B cell (primary cell): ENCODE measurements at regions not wholly inside any gene's neighbourhood (a gene's known extent, or its start where the extent isn't known, plus 50 kb on each side); places are given as distances from the start of the nearest gene placed in this dataset.
A peak's percentile ranks its signal among the peaks of the same experiment; 100 is the strongest.

Experiments
- ATAC-seq: fragments of 200-7000 bp; cut with Tn5 transposase; one replicate; pipeline ENCODE4 v1.10.0; 2021; ENCODE audit warnings: low read depth, mild to moderate bottlenecking, moderate number of reproducible peaks, moderate library complexity
- CTCF ChIA-PET: fragments of 350-600 bp; sonication (Branson Sonifier 250); formaldehyde crosslinking; loops from one replicate; lab custom pipeline; 2021; ENCODE audit warnings: antibody characterized with exemption, inconsistent platforms; lab: Charles Lee
- POLR2A ChIA-PET: fragments of 350-600 bp; sonication (Branson Sonifier 250); formaldehyde crosslinking; loops from one replicate; lab custom pipeline; 2021; ENCODE audit warnings: antibody characterized with exemption; lab: Charles Lee
- DNase-seq: peaks from one replicate; pipeline ENCODE4 v3.0.0; 2013
- H2AFZ ChIP-seq: 2 replicates; pipeline ENCODE4 v1.6.1; 2012; ENCODE audit warnings: mild to moderate bottlenecking, low read depth, low read length; ENCODE audit not compliant: insufficient read depth, poor library complexity, severe bottlenecking
- H3K27ac ChIP-seq, 2 donors: 1 replicate in 1 of 2; 2 replicates in 1 of 2; pipeline ENCODE4 v1.5.1; 2012 to 2013; ENCODE audit warnings: low read length in 2 of 2, mild to moderate bottlenecking in 2 of 2, moderate library complexity in 1 of 2
- H3K27me3 ChIP-seq, 4 experiments: fragments of 200-600 bp in 1 of 4; sonication (generic) in 1 of 4; replicated peaks in 1 of 4; 1 replicate in 2 of 4; 2 replicates in 2 of 4; pipeline versions ENCODE4 v1.6.1 to v1.7.0; 2013 to 2016; ENCODE audit warnings: low read length in 3 of 4, mild to moderate bottlenecking in 2 of 4, mixed read lengths in 1 of 4, moderate library complexity in 1 of 4; ENCODE audit not compliant: insufficient read depth in 4 of 4, control insufficient read depth in 3 of 4; ENCODE audit errors: control extremely low read depth in 1 of 4
- H3K36me3 ChIP-seq, 2 experiments: replicated peaks in 1 of 2; 1 replicate in 1 of 2; 2 replicates in 1 of 2; pipeline versions ENCODE4 v1.6.1 to v1.7.1; 2013; ENCODE audit warnings: low read length in 1 of 2; ENCODE audit not compliant: insufficient read depth in 2 of 2, control insufficient read depth in 1 of 2; ENCODE audit errors: control extremely low read depth in 1 of 2, extremely low read depth in 1 of 2
- H3K4me1 ChIP-seq, 2 donors: fragments of 200-600 bp in 1 of 2; sonication (generic) in 1 of 2; 1 replicate in 1 of 2; 2 replicates in 1 of 2; pipeline versions ENCODE4 v1.5.1 to v1.6.1; 2013 to 2017; ENCODE audit warnings: low read length in 2 of 2; ENCODE audit not compliant: control insufficient read depth in 2 of 2, insufficient read depth in 2 of 2
- H3K4me2 ChIP-seq: replicated peaks from 2 replicates; pipeline ENCODE3; 2012; ENCODE audit warnings: mild to moderate bottlenecking, low read depth, low read length; ENCODE audit not compliant: poor library complexity, severe bottlenecking
- H3K4me3 ChIP-seq, 5 experiments: fragments of 200-600 bp in 1 of 5; sonication (generic) in 1 of 5; 1 replicate in 3 of 5; 2 replicates in 2 of 5; pipeline versions ENCODE4 v1.5.1 to v1.7.0; 2011 to 2016; ENCODE audit warnings: low read length in 4 of 5, mild to moderate bottlenecking in 4 of 5, low read depth in 2 of 5, control low read depth in 1 of 5, moderate library complexity in 1 of 5; ENCODE audit not compliant: insufficient read depth in 1 of 5; ENCODE audit errors: control extremely low read depth in 1 of 5, extremely low read depth in 1 of 5
- H3K79me2 ChIP-seq: fragments of 200-600 bp; sonication (generic); one replicate; pipeline ENCODE4 v1.6.0; 2016; ENCODE audit warnings: low read length; ENCODE audit not compliant: control insufficient read depth, insufficient read depth
- H3K9ac ChIP-seq: fragments of 200-600 bp; sonication (generic); 2 replicates; pipeline ENCODE4 v1.6.1; 2017; ENCODE audit warnings: mild to moderate bottlenecking, low read length, moderate library complexity
- H3K9me3 ChIP-seq, 3 donors: one replicate each; pipeline versions ENCODE4 v1.6.1 to v1.7.1; 2013; ENCODE audit warnings: low read length in 2 of 3; ENCODE audit not compliant: control insufficient read depth in 2 of 3, insufficient read depth in 1 of 3; ENCODE audit errors: control extremely low read depth in 1 of 3
- H4K20me1 ChIP-seq: 2 replicates; pipeline ENCODE4 v1.6.0; 2012; ENCODE audit warnings: mild to moderate bottlenecking, low read length; ENCODE audit not compliant: insufficient read depth, control insufficient read depth, poor library complexity, severe bottlenecking
- H3K27ac Mint-ChIP-seq: one replicate; pipeline ENCODE4 v1.8.0; 2021; ENCODE audit warnings: mixed read lengths
- H3K27me3 Mint-ChIP-seq: one replicate; pipeline ENCODE4 v1.8.0; 2021; ENCODE audit warnings: mixed read lengths
- H3K4me1 Mint-ChIP-seq: one replicate; pipeline ENCODE4 v1.8.0; 2021; ENCODE audit warnings: mixed read lengths
- H3K4me3 Mint-ChIP-seq: one replicate; pipeline ENCODE4 v1.8.0; 2021; ENCODE audit warnings: mixed read lengths
- H3K9me3 Mint-ChIP-seq: one replicate; pipeline ENCODE4 v1.8.0; 2022; ENCODE audit warnings: mixed read lengths; ENCODE audit not compliant: insufficient read depth
- EZH2 ChIP-seq: IDR thresholded peaks from 2 replicates; pipeline ENCODE4 v1.6.1; 2012; ENCODE audit warnings: borderline replicate concordance, low read depth, mild to moderate bottlenecking, moderate library complexity, low read length; ENCODE audit not compliant: insufficient read depth, poor library complexity, severe bottlenecking
- WGBS: methylation state at CpG from one replicate; pipeline ENCODE4 v1.1.5; 2013; ENCODE audit warnings: missing lambda C conversion rate; ENCODE audit not compliant: insufficient coverage; 5-methylcytosine and 5-hydroxymethylcytosine counted together
- intact Hi-C: fragments of 100-400 bp; cut with micrococcal nuclease; formaldehyde crosslinking; loops from one replicate; pipeline ENCODE4 v1.10.0; 2022
- TF ChIP-seq, protein P1 (sequence below): fragments of 200-600 bp; IDR thresholded peaks from one replicate; pipeline ENCODE4 v1.8.0; 2022; ENCODE audit warnings: antibody characterized with exemption, mild to moderate bottlenecking

DNA sequence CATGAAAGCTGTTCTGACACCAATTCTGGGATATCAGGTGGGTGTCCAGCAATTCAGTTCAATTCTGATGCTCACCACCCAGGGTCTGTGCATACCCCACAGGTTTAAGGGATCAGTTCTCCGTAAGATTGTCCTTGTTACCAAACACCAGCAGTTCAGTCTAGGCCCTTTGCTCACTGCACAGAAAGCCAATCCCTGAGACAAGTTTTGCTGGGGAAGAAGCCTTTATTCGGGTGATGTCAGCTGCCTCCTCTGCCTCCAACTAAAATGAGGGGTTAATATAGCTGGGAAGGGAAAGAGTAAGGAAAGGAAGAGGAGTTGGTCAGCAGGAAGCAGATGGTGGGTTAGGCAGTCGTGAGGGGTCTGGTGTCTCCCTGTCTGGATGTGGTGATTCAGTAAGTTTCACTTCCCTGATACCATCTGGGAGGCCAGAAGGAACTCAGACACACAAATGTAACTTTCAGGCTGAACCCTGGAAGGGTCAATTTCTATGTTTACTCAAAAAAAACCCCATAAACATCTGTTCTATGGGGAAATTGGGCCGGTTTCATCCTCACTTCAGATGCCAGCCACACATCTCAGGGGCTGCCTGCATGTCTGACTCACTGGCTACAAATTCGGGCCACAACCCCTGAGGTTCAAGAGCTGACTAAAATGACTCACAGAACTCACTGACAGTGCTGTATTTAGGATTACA lies 83.3 kb upstream of the PGBD5 start:
- Histone ChIP-seq H3K4me3 (no peak overlapping the region), H4K20me1 (no peaks in the 10 kb centered on the region), H3K79me2 (no peaks in the 10 kb centered on the region), H3K4me1 (peaks cover 19 to 40% of the 10 kb centered on the region in 2 donors), H3K36me3 (no peaks in the 10 kb centered on the region), H3K9ac (no peak overlapping the region), H3K4me2 (no peak overlapping the region), H3K27me3 (no peaks in the 10 kb centered on the region), H3K27ac (no peak overlapping the region), H2AFZ (no peak overlapping the region), H3K9me3 (no peaks in the 10 kb centered on the region)
- no peak overlapping the region for H3K4me3 Mint-ChIP-seq
- no peaks in the 10 kb centered on the region for H3K9me3 Mint-ChIP-seq
- H3K27ac Mint-ChIP-seq = no peak overlapping the region
- CTCF ChIA-PET = no interaction called here
- WGBS = 50% methylated on average over 2 of the region's 5 CpGs
- ATAC-seq (no peak), DNase-seq (peak; percentile 8)
- TF ChIP-seq, protein P1, sequence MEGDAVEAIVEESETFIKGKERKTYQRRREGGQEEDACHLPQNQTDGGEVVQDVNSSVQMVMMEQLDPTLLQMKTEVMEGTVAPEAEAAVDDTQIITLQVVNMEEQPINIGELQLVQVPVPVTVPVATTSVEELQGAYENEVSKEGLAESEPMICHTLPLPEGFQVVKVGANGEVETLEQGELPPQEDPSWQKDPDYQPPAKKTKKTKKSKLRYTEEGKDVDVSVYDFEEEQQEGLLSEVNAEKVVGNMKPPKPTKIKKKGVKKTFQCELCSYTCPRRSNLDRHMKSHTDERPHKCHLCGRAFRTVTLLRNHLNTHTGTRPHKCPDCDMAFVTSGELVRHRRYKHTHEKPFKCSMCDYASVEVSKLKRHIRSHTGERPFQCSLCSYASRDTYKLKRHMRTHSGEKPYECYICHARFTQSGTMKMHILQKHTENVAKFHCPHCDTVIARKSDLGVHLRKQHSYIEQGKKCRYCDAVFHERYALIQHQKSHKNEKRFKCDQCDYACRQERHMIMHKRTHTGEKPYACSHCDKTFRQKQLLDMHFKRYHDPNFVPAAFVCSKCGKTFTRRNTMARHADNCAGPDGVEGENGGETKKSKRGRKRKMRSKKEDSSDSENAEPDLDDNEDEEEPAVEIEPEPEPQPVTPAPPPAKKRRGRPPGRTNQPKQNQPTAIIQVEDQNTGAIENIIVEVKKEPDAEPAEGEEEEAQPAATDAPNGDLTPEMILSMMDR = no peak
- TF ChIP-seq EZH2 = no peak
- H3K27me3 Mint-ChIP-seq = peaks cover 7% of the 10 kb centered on the region
- POLR2A ChIA-PET = no interaction called here
- intact Hi-C loops = no loop called here
- H3K4me1 Mint-ChIP-seq = peaks cover 30% of the 10 kb centered on the region

GRCh38 chr1:230507666-230508402 lies 81.7 kb upstream of the PGBD5 start:
- H3K79me2 ChIP-seq = no peaks in the 10 kb centered on the region
- peak overlapping the region; percentile 2 for H3K4me2 ChIP-seq
- Mint-ChIP-seq H3K4me3 (no peak overlapping the region), H3K27ac (no peak overlapping the region), H3K27me3 (peaks cover 7% of the 10 kb centered on the region), H3K9me3 (no peaks in the 10 kb centered on the region), H3K4me1 (peaks cover 30% of the 10 kb centered on the region)
- H2AFZ ChIP-seq = no peak overlapping the region
- 16% methylated on average over 5 of the region's 8 CpGs for WGBS
- no peak for ATAC-seq
- POLR2A ChIA-PET = no interaction called here
- H3K27me3 ChIP-seq = no peaks in the 10 kb centered on the region
- TF ChIP-seq EZH2 = no peak
- TF ChIP-seq, protein P1 = no peak
- H3K4me3 ChIP-seq = no peak overlapping the region
- no peaks in the 10 kb centered on the region for H3K36me3 ChIP-seq
- peaks cover 19 to 37% of the 10 kb centered on the region in 2 donors for H3K4me1 ChIP-seq
- no peak for DNase-seq
- H3K9ac ChIP-seq = no peak overlapping the region
- H4K20me1 ChIP-seq = no peaks in the 10 kb centered on the region
- CTCF ChIA-PET = no interaction called here
- no peak overlapping the region for H3K27ac ChIP-seq
- intact Hi-C loops = no loop called here
- no peaks in the 10 kb centered on the region for H3K9me3 ChIP-seq
